ENCODE measurements at regions not wholly inside any gene's neighbourhood (a gene's known extent, or its start where the extent isn't known, plus 50 kb on each side); places are given as distances from the start of the nearest gene placed in this dataset.

DNA sequence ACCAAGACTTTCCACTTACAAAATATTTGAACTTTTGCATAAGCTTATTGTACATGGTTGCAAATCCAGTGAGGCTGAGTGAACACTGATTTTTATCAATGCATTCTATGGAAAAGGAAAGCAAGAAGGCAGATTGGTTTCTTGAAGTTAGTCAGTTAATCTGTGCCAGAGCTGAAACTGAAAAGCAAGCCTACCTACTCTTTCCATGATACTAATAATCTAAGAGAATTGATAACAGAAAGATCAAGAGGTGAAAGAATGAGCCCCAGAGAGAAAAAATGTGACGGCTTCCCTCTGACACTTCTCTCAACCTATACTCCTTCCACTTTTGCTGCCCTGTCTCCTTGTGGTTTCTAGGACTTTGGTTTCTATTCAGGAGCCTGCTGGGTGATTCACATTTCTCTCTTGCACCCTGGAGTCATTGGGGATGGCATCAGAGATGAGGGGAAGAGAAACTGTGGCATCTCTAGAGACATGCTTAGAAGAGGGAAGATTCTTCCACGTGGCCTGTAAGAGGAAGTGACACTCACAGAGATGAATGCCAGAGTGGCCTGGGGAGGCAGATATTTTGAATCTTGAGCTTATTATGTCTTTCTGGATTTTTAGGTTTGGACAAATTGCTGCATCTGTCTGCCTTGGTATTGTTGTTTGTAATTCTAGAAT, 158.6 kb upstream of the RIMS1 start:
- no peak for TF ChIP-seq FOXJ3 (CRISPR knock-in tag; IDR thresholded peaks at IDR 0.05; ENCODE audit: borderline replicate concordance)
- no peak for TF ChIP-seq E2F5 (CRISPR knock-in tag; IDR thresholded peaks at IDR 0.05)
- TF ChIP-seq ZNF138 (CRISPR knock-in tag; conservative IDR thresholded peaks at IDR 0.05) = no peak
- no peak for TF ChIP-seq ZNF671 (CRISPR knock-in tag; IDR thresholded peaks at IDR 0.05)
- no peak for TF ChIP-seq ELF4 (CRISPR knock-in tag; IDR thresholded peaks at IDR 0.05; ENCODE audit: low read depth)
- no peak for TF ChIP-seq ZNF317 (CRISPR knock-in tag; IDR thresholded peaks at IDR 0.05; ENCODE audit: borderline replicate concordance, low read depth)
- TF ChIP-seq IRF2 (CRISPR knock-in tag; IDR thresholded peaks at IDR 0.05; ENCODE audit: borderline replicate concordance, low read depth) = no peak
- no peak for TF ChIP-seq GRHL2 (CRISPR knock-in tag; IDR thresholded peaks at IDR 0.05; ENCODE audit: insufficient replicate concordance, severe bottlenecking)
- no peak for TF ChIP-seq CBFB (CRISPR knock-in tag; IDR thresholded peaks at IDR 0.05; ENCODE audit: low read depth)
- no peak for TF ChIP-seq NR3C1 (CRISPR knock-in tag; conservative IDR thresholded peaks at IDR 0.05; ENCODE audit: low read depth)
- TF ChIP-seq, protein P1, sequence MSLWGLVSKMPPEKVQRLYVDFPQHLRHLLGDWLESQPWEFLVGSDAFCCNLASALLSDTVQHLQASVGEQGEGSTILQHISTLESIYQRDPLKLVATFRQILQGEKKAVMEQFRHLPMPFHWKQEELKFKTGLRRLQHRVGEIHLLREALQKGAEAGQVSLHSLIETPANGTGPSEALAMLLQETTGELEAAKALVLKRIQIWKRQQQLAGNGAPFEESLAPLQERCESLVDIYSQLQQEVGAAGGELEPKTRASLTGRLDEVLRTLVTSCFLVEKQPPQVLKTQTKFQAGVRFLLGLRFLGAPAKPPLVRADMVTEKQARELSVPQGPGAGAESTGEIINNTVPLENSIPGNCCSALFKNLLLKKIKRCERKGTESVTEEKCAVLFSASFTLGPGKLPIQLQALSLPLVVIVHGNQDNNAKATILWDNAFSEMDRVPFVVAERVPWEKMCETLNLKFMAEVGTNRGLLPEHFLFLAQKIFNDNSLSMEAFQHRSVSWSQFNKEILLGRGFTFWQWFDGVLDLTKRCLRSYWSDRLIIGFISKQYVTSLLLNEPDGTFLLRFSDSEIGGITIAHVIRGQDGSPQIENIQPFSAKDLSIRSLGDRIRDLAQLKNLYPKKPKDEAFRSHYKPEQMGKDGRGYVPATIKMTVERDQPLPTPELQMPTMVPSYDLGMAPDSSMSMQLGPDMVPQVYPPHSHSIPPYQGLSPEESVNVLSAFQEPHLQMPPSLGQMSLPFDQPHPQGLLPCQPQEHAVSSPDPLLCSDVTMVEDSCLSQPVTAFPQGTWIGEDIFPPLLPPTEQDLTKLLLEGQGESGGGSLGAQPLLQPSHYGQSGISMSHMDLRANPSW (CRISPR knock-in tag; conservative IDR thresholded peaks at IDR 0.05; ENCODE audit: low read depth) = no peak
- no peak for TF ChIP-seq SOX15 (CRISPR knock-in tag; IDR thresholded peaks at IDR 0.05)
- TF ChIP-seq ETV6 (CRISPR knock-in tag; IDR thresholded peaks at IDR 0.05) = no peak
- TF ChIP-seq, protein P2, sequence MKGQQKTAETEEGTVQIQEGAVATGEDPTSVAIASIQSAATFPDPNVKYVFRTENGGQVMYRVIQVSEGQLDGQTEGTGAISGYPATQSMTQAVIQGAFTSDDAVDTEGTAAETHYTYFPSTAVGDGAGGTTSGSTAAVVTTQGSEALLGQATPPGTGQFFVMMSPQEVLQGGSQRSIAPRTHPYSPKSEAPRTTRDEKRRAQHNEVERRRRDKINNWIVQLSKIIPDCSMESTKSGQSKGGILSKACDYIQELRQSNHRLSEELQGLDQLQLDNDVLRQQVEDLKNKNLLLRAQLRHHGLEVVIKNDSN (CRISPR knock-in tag; IDR thresholded peaks at IDR 0.05) = no peak
- TF ChIP-seq EMX1 (CRISPR knock-in tag; IDR thresholded peaks at IDR 0.05) = no peak
- no peak overlapping the region for H3K4me3 Mint-ChIP-seq
- H3K27me3 Mint-ChIP-seq (ENCODE audit: low read depth) = no peaks in the 10 kb centered on the region
- POLR2A ChIA-PET = no interaction called here
- H3K4me1 Mint-ChIP-seq = no peaks in the 10 kb centered on the region
- DNase-seq (ENCODE audit: low spot score) = no peak
- no peaks in the 10 kb centered on the region for H3K36me3 Mint-ChIP-seq
- H3K27ac Mint-ChIP-seq = no peak overlapping the region
- H3K9me3 Mint-ChIP-seq = no peaks in the 10 kb centered on the region
- CTCF ChIA-PET = no interaction called here
- ATAC-seq = no peak

- TF ChIP-seq SOX15 (CRISPR knock-in tag; IDR thresholded peaks at IDR 0.05) = no peak
- TF ChIP-seq ETV6 (CRISPR knock-in tag; IDR thresholded peaks at IDR 0.05) = no peak
- TF ChIP-seq ATF2 (CRISPR knock-in tag; IDR thresholded peaks at IDR 0.05; ENCODE audit: borderline replicate concordance, low read depth) = no peak
- no peak for TF ChIP-seq TEAD4 (CRISPR knock-in tag; IDR thresholded peaks at IDR 0.05)
- TF ChIP-seq SP1 (CRISPR knock-in tag; conservative IDR thresholded peaks at IDR 0.05) = no peak
- TF ChIP-seq, protein P3, sequence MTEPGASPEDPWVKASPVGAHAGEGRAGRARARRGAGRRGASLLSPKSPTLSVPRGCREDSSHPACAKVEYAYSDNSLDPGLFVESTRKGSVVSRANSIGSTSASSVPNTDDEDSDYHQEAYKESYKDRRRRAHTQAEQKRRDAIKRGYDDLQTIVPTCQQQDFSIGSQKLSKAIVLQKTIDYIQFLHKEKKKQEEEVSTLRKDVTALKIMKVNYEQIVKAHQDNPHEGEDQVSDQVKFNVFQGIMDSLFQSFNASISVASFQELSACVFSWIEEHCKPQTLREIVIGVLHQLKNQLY (CRISPR knock-in tag; IDR thresholded peaks at IDR 0.05) = no peak
- TF ChIP-seq PREB (CRISPR knock-in tag; IDR thresholded peaks at IDR 0.05; ENCODE audit: borderline replicate concordance) = no peak
- TF ChIP-seq ESRRA (CRISPR knock-in tag; IDR thresholded peaks at IDR 0.05; ENCODE audit: borderline replicate concordance) = no peak
- no peak for TF ChIP-seq ZNF423 (CRISPR knock-in tag; IDR thresholded peaks at IDR 0.05)
- no peak for ATAC-seq
- POLR2A ChIA-PET = no interaction called here
- H3K27me3 Mint-ChIP-seq (ENCODE audit: low read depth) = no peaks in the 10 kb centered on the region
- H3K4me3 Mint-ChIP-seq = no peak overlapping the region
- H3K4me1 Mint-ChIP-seq = no peaks in the 10 kb centered on the region
- H3K27ac Mint-ChIP-seq = no peak overlapping the region
- CTCF ChIA-PET = no interaction called here
- DNase-seq (ENCODE audit: low spot score) = no peak
- no peaks in the 10 kb centered on the region for H3K36me3 Mint-ChIP-seq
- no peaks in the 10 kb centered on the region for H3K9me3 Mint-ChIP-seq
Observed at GRCh38 chr6:71730284-71730683, 156.1 kb upstream of the RIMS1 start.
